ENCODE measurements at regions not wholly inside any gene's neighbourhood (a gene's known extent, or its start where the extent isn't known, plus 50 kb on each side); places are given as distances from the start of the nearest gene placed in this dataset.

DNA sequence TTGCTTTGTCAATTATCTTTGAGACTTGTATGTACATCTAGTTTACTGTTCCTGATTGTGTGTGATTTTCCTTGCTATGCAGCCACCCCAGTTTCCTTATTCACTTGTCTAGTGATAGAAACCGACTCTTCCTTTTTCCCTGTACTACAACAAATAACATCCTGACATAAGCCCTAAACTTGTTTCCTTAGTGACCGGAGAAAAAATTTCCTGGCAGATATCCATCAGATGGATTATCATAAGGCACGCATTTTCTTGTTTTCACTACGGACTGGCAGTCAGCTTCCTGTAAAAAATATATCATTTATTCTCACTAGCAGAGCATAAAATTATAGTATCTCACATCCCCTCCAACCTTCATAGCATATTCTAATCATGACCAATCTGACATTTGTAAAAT is 410.7 kb downstream of the CENPC start:
- TF ChIP-seq, protein P1, sequence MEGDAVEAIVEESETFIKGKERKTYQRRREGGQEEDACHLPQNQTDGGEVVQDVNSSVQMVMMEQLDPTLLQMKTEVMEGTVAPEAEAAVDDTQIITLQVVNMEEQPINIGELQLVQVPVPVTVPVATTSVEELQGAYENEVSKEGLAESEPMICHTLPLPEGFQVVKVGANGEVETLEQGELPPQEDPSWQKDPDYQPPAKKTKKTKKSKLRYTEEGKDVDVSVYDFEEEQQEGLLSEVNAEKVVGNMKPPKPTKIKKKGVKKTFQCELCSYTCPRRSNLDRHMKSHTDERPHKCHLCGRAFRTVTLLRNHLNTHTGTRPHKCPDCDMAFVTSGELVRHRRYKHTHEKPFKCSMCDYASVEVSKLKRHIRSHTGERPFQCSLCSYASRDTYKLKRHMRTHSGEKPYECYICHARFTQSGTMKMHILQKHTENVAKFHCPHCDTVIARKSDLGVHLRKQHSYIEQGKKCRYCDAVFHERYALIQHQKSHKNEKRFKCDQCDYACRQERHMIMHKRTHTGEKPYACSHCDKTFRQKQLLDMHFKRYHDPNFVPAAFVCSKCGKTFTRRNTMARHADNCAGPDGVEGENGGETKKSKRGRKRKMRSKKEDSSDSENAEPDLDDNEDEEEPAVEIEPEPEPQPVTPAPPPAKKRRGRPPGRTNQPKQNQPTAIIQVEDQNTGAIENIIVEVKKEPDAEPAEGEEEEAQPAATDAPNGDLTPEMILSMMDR (conservative IDR thresholded peaks at IDR 0.05; ENCODE audit: low read depth, low read length) = no peak
- TF ChIP-seq EZH2 (IDR thresholded peaks at IDR 0.05; ENCODE audit: borderline replicate concordance, low read depth, low read length, poor library complexity, severe bottlenecking) = no peak
